Retinal pigment epithelial cell (primary cell): ENCODE measurements at regions not wholly inside any gene's neighbourhood (a gene's known extent, or its start where the extent isn't known, plus 50 kb on each side); places are given as distances from the start of the nearest gene placed in this dataset.

Experiments
- DNase-seq: peaks from one replicate; pipeline ENCODE4 v3.0.0-alpha.2; 2010; ENCODE audit warnings: low read depth
- H3K4me3 ChIP-seq: 2 replicates; pipeline ENCODE4 v1.5.1; 2011; ENCODE audit warnings: mild to moderate bottlenecking, low read length, control low read depth, moderate library complexity
- CTCF ChIP-seq: conservative IDR thresholded peaks from 2 replicates; pipeline ENCODE4 v1.5.1; 2011; ENCODE audit warnings: low read depth, low read length, control low read depth, inconsistent platforms

GRCh38 chr12:19608039-19608438 lies 168.7 kb downstream of the AEBP2 start:
- H3K4me3 ChIP-seq = no peak overlapping the region
- DNase-seq = no peak
- no peak for TF ChIP-seq CTCF

GRCh38 chr12:19613051-19613535 lies 173.8 kb downstream of the AEBP2 start:
- DNase-seq = no peak
- no peak for TF ChIP-seq CTCF
- H3K4me3 ChIP-seq = no peak overlapping the region

GRCh38 chr12:19614601-19615383 lies 175.5 kb downstream of the AEBP2 start:
- TF ChIP-seq CTCF = no peak
- DNase-seq = no peak

GRCh38 chr12:19615384-19615725 lies 176.1 kb downstream of the AEBP2 start:
- H3K4me3 ChIP-seq = no peak overlapping the region
- DNase-seq = no peak
- TF ChIP-seq CTCF = no peak

More at GRCh38 chr12:19614601-19615383, 175.5 kb downstream of the AEBP2 start:
- H3K4me3 ChIP-seq = no peak overlapping the region

- H3K4me3 ChIP-seq = no peak overlapping the region
- TF ChIP-seq CTCF = no peak
- DNase-seq = no peak
Measured at GRCh38 chr12:19616781-19617180, 177.5 kb downstream of the AEBP2 start.

GRCh38 chr12:19620222-19620621 lies 180.9 kb downstream of the AEBP2 start:
- TF ChIP-seq CTCF = no peak
- H3K4me3 ChIP-seq = no peak overlapping the region
- no peak for DNase-seq

- no peak for DNase-seq
- H3K4me3 ChIP-seq = no peak overlapping the region
- no peak for TF ChIP-seq CTCF
Measured at GRCh38 chr12:19623751-19624399, 184.6 kb downstream of the AEBP2 start.
